ENCODE measurements at regions not wholly inside any gene's neighbourhood (a gene's known extent, or its start where the extent isn't known, plus 50 kb on each side); places are given as distances from the start of the nearest gene placed in this dataset.
"Not testable (repeated sequence)": the region's sequence is repeated elsewhere in the genome, so short reads cannot be mapped to it uniquely, and the experiment has no call there.

- Histone ChIP-seq H3K4me3 (ENCODE audit: insufficient read length, low read depth) (no peak overlapping the region), H3K27me3 (ENCODE audit: insufficient read depth, insufficient read length) (no peaks in the 10 kb centered on the region), H3K4me1 (ENCODE audit: insufficient read depth, insufficient read length) (no peaks in the 10 kb centered on the region), H3K9ac (ENCODE audit: insufficient read length, low read depth) (no peak overlapping the region), H3K36me3 (ENCODE audit: insufficient read depth, insufficient read length, low read length) (no peaks in the 10 kb centered on the region), H3K9me3 (ENCODE audit: insufficient read depth, low read length) (no peaks in the 10 kb centered on the region)
- DNase-seq (ENCODE audit: low read depth, low spot score): no peak
- TF ChIP-seq SUZ12 (IDR thresholded peaks at IDR 0.05; ENCODE audit: extremely low read depth, insufficient read depth, insufficient read length) (no peak), ZNF274 (IDR thresholded peaks at IDR 0.05; ENCODE audit: low read depth, low read length) (no peak), YY1 (IDR thresholded peaks at IDR 0.05; ENCODE audit: insufficient read depth, insufficient read length) (no peak)
Observed at GRCh38 chr3:153221748-153222162, 59.7 kb downstream of the RAP2B start.

GRCh38 chr3:153226877-153227276 is 64.9 kb downstream of the RAP2B start:
- H3K9ac ChIP-seq (ENCODE audit: insufficient read length, low read depth); H3K36me3 ChIP-seq (ENCODE audit: insufficient read depth, insufficient read length, low read length); H3K4me3 ChIP-seq (ENCODE audit: insufficient read length, low read depth); H3K4me1 ChIP-seq (ENCODE audit: insufficient read depth, insufficient read length); H3K9me3 ChIP-seq (ENCODE audit: insufficient read depth, low read length); H3K27me3 ChIP-seq (ENCODE audit: insufficient read depth, insufficient read length); DNase-seq (ENCODE audit: low read depth, low spot score): not testable (repeated sequence)

GRCh38 chr3:153230427-153230826 is 68.4 kb downstream of the RAP2B start:
- not testable (repeated sequence) for H3K9me3 ChIP-seq (ENCODE audit: insufficient read depth, low read length); H3K4me1 ChIP-seq (ENCODE audit: insufficient read depth, insufficient read length); H3K36me3 ChIP-seq (ENCODE audit: insufficient read depth, insufficient read length, low read length)

GRCh38 chr3:153231245-153231644 is 69.2 kb downstream of the RAP2B start:
- not testable (repeated sequence) for H3K9ac ChIP-seq (ENCODE audit: insufficient read length, low read depth); H3K4me3 ChIP-seq (ENCODE audit: insufficient read length, low read depth); DNase-seq (ENCODE audit: low read depth, low spot score); H3K36me3 ChIP-seq (ENCODE audit: insufficient read depth, insufficient read length, low read length); H3K9me3 ChIP-seq (ENCODE audit: insufficient read depth, low read length); H3K27me3 ChIP-seq (ENCODE audit: insufficient read depth, insufficient read length); H3K4me1 ChIP-seq (ENCODE audit: insufficient read depth, insufficient read length)

More at GRCh38 chr3:153230427-153230826, 68.4 kb downstream of the RAP2B start:
- not testable (repeated sequence) for H3K4me3 ChIP-seq (ENCODE audit: insufficient read length, low read depth); H3K27me3 ChIP-seq (ENCODE audit: insufficient read depth, insufficient read length); H3K9ac ChIP-seq (ENCODE audit: insufficient read length, low read depth); DNase-seq (ENCODE audit: low read depth, low spot score)

GRCh38 chr3:153232050-153232752 is 70.2 kb downstream of the RAP2B start:
- H3K27me3 ChIP-seq (ENCODE audit: insufficient read depth, insufficient read length); DNase-seq (ENCODE audit: low read depth, low spot score); H3K4me1 ChIP-seq (ENCODE audit: insufficient read depth, insufficient read length); H3K9me3 ChIP-seq (ENCODE audit: insufficient read depth, low read length); H3K36me3 ChIP-seq (ENCODE audit: insufficient read depth, insufficient read length, low read length); H3K4me3 ChIP-seq (ENCODE audit: insufficient read length, low read depth); H3K9ac ChIP-seq (ENCODE audit: insufficient read length, low read depth): not testable (repeated sequence)

GRCh38 chr3:153232851-153233271 is 70.8 kb downstream of the RAP2B start:
- DNase-seq (ENCODE audit: low read depth, low spot score): no peak
- no peak overlapping the region for H3K4me3 ChIP-seq (ENCODE audit: insufficient read length, low read depth)
- H3K9ac ChIP-seq (ENCODE audit: insufficient read length, low read depth): no peak overlapping the region
- H3K4me1 ChIP-seq (ENCODE audit: insufficient read depth, insufficient read length): no peaks in the 10 kb centered on the region
- H3K36me3 ChIP-seq (ENCODE audit: insufficient read depth, insufficient read length, low read length): no peaks in the 10 kb centered on the region
- TF ChIP-seq SUZ12 (IDR thresholded peaks at IDR 0.05; ENCODE audit: extremely low read depth, insufficient read depth, insufficient read length) (no peak), YY1 (IDR thresholded peaks at IDR 0.05; ENCODE audit: insufficient read depth, insufficient read length) (no peak), ZNF274 (IDR thresholded peaks at IDR 0.05; ENCODE audit: low read depth, low read length) (no peak)
- H3K27me3 ChIP-seq (ENCODE audit: insufficient read depth, insufficient read length): no peaks in the 10 kb centered on the region
- no peaks in the 10 kb centered on the region for H3K9me3 ChIP-seq (ENCODE audit: insufficient read depth, low read length)

- Histone ChIP-seq H3K9ac (ENCODE audit: insufficient read length, low read depth) (no peak overlapping the region), H3K4me3 (ENCODE audit: insufficient read length, low read depth) (no peak overlapping the region), H3K27me3 (ENCODE audit: insufficient read depth, insufficient read length) (no peaks in the 10 kb centered on the region), H3K4me1 (ENCODE audit: insufficient read depth, insufficient read length) (no peaks in the 10 kb centered on the region), H3K9me3 (ENCODE audit: insufficient read depth, low read length) (no peaks in the 10 kb centered on the region), H3K36me3 (ENCODE audit: insufficient read depth, insufficient read length, low read length) (no peaks in the 10 kb centered on the region)
- TF ChIP-seq ZNF274 (IDR thresholded peaks at IDR 0.05; ENCODE audit: low read depth, low read length): no peak
- TF ChIP-seq YY1 (IDR thresholded peaks at IDR 0.05; ENCODE audit: insufficient read depth, insufficient read length): no peak
- no peak for TF ChIP-seq SUZ12 (IDR thresholded peaks at IDR 0.05; ENCODE audit: extremely low read depth, insufficient read depth, insufficient read length)
- DNase-seq (ENCODE audit: low read depth, low spot score): no peak
Observed at GRCh38 chr3:153233986-153234385, 72.0 kb downstream of the RAP2B start.

GRCh38 chr3:153242896-153243295 is 80.9 kb downstream of the RAP2B start:
- Histone ChIP-seq H3K4me1 (ENCODE audit: insufficient read depth, insufficient read length) (no peaks in the 10 kb centered on the region), H3K36me3 (ENCODE audit: insufficient read depth, insufficient read length, low read length) (no peaks in the 10 kb centered on the region), H3K9ac (ENCODE audit: insufficient read length, low read depth) (no peak overlapping the region), H3K27me3 (ENCODE audit: insufficient read depth, insufficient read length) (no peaks in the 10 kb centered on the region), H3K4me3 (ENCODE audit: insufficient read length, low read depth) (no peak overlapping the region), H3K9me3 (ENCODE audit: insufficient read depth, low read length) (no peaks in the 10 kb centered on the region)
- TF ChIP-seq ZNF274 (IDR thresholded peaks at IDR 0.05; ENCODE audit: low read depth, low read length) (no peak), YY1 (IDR thresholded peaks at IDR 0.05; ENCODE audit: insufficient read depth, insufficient read length) (no peak), SUZ12 (IDR thresholded peaks at IDR 0.05; ENCODE audit: extremely low read depth, insufficient read depth, insufficient read length) (no peak)
- no peak for DNase-seq (ENCODE audit: low read depth, low spot score)

Measured in NT2/D1 (cell line).